Iris pigment epithelial cell (primary cell): ENCODE measurements at regions not wholly inside any gene's neighbourhood (a gene's known extent, or its start where the extent isn't known, plus 50 kb on each side); places are given as distances from the start of the nearest gene placed in this dataset.
"Not testable (repeated sequence)": the region's sequence is repeated elsewhere in the genome, so short reads cannot be mapped to it uniquely, and the experiment has no call there.

ENCODE experiments used
- DNase-seq: peaks from one replicate; pipeline ENCODE4 v3.0.0-alpha.2; 2011; ENCODE audit warnings: low read depth

DNA sequence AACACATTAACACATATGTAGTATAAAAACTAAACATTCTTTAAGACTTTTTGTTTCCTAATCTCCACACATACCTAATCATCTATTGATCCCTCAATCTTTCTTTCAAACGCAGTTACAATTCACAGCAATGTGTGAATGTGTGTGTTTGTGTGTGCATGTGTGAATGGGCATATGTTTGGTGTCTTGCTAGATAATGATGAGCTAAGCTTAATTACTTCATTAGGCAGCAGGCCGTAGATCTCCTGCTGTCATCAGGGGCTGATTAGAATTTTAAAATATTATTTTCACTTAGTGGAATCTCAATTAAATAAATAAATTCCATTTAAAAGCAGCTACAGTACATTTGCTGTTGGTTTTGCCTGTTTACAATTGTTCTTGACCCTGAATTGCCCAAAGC, 187.8 kb upstream of the LHX8 start:
- no peak for DNase-seq

DNA sequence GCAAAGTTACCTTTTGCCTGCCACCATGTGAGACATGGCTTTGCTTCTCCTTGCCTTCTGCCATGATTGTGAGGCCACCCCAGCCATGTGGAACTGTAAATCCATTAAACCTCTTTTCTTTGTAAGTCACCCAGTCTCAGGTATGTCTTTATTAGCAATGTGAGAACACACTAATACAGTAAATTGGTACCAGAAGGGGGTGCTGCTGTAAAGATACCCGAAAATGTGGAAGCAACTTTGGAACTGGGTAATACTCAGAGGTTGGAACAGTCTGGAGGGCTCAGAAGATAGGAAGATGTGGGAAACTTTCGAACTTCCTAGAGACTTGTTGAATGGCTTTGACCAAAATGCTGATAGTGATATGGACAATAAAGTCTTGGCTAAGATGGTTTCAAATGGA, 184.8 kb upstream of the LHX8 start:
- DNase-seq = not testable (repeated sequence)

DNA sequence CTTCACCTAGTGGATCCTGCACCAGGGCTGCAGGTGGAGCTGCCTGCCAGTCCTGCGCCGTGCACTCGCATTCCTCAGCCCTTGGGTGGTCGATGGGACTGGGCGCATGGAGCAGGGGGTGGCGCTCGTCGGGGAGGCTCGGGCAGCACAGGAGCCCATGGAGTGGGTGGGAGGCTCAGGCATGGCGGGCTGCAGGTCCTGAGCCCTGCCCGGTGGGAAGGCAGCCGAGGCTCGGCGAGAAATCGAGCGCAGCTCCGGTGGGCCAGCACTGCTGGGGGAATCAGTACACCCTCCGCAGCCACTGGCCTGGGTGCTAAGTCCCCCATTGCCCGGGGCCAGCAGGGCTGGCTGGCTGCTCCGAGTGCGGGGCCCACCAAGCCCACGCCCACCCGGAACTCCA, 182.2 kb upstream of the LHX8 start:
- not testable (repeated sequence) for DNase-seq

DNA sequence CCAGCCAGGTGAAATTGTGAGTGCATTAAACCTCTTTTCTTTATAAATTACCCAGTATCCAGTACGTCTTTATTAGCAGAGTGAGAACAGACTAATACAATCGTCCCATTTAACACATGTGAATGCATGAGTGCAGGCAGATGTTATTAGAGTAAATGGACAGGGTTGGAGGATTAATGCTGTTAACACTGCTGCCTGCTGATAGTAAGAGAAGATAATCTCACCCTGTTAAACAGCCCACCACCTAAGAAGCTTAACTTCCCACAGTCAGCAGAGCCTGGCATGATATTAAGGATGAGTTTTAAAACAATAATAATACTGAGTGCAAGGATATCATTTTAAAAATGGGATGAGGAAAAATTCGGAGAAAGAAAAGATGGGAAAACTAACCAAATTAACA, 181.4 kb upstream of the LHX8 start:
- no peak for DNase-seq

DNA sequence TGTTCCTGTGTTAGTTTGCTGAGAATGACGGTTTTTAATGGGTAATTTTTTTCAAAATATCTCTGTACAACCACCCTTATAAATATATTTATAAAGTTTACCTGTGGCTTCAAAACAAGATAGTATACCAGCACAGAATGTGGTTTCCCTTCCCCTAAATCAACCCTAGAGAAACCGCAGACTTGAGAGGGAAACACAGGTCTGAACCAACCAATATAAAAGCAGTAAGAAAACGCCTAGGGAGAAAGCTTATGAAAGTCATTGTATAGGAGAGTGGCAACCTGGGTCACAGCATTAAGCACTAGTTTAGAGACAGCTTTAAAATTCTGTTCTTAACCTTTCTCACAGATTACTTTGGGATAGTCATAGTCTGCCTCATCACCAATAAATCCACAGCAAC, 180.6 kb upstream of the LHX8 start:
- no peak for DNase-seq

DNA sequence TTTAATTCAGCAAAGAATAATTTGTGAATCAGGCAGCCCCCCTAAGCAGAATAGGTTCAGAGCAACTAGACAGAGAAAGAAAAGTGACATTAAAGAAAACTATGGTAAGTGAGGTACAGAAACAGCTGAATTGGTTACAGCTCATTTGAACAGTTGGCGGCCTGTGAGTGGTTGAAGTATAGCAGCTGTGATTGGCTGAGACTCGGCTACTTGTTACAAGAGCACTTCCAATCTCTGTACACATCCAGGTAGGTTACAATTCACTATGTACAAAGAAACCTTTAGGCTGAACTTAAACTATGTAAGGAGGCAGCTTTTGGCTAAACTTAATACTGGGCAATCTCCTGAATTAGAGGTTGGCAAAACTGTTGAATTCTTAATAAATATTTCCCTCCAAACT, 171.1 kb upstream of the LHX8 start:
- DNase-seq = no peak

DNA sequence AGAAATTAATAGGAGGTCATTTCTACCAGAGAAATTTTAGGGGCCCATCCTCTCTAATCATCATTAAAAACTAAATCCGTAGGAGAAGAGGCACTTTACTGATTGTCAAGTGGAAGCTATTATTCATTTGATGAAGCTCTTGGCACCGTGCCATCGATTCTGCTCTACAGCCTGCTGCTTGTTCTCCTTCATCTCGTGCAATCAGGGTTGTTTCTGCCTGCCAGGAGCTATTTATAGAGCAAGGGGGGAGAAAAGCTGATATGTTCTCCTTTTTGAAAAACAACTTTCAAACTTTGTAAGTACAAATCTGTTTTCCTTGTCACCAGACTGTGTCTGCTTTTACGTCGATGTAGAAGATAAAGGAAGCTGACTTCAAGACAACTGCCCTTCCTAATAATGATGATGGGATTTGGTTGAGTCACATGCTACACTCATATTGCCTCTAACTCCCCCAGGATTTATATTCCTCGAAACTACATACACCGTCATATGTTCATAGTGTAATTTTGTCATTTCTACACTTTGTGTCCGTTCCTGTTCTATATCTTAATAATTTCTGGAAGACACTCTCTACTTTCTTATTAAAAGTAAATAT, 169.6 kb upstream of the LHX8 start:
- DNase-seq = no peak

DNA sequence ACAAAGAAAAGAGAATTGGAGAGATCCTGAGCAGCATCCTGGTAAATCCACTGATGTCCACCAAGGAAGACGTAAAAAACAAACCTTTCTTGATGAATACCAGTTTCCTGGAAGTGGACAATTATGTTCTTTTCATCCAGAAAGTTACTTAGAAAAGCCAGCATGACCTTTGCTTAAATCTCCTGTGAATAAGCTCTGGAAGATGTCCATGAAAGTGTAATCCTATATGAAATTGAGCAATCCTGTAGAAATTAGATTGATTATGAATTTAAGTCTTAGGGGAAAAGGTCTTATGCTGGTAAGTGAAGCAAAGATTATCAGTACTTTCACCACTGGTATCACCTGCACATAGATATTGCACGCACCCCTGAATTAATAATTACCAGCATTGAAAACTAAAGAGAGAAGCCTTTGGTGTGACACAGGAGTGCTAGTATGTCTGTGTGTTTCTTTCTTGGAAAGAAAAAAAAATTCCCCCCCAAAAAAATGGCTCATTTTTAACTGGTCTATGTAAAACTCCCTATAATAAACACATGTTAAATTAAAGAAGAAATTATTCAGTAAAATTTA, 164.5 kb upstream of the LHX8 start:
- no peak for DNase-seq

DNA sequence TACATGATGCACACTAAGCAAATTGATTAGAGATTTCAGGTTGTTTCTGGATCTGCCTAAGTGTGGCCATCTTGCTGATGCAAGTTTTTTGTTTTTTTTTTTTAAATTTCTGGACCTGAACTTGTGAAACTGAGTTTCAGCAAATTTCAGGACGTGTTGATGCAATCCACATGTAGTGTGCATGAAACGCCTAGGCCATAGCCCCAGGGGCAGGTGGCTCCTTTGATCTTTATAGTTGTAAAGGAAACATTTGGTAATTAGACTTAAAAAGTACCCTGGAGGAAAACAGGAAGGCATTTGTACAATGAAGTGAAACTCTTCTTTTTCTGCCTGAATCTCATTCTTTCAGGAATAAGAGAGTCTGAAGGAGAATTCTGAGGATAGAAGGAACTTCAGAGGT, 162.2 kb upstream of the LHX8 start:
- no peak for DNase-seq

DNA sequence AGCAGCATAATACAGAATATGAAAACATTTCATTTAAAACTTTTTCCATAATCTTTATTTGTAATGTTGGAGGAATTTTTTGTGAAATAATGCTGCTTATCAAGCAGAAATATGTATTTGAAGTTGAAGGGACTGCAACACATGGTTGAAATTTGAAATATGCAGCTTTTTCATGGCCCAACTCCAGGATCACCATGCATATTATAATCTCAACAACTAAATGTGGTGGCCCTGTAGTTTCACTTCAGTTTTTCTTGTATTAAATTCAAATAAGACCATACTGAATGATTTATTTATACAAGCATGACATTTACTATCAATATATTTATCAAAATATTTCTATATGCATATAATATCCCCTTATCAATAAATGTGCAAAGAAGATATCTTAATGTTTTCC, 157.7 kb upstream of the LHX8 start:
- no peak for DNase-seq

DNA sequence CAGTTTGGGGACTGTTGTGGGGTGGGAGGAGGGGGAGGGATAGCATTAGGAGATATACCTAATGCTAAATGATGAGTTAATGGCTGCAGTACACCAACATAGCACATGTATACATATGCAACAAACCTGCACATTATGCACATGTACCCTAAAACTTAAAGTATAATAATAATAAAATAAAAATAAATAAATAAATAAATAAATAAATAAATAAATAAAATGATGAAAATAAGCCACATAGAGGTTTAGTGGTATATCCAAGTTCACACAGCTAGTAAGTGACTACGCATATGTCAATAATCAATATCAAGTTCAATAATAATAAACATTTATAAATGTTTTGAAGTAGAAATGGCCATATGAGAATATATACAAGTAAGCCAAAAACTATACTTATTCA, 141.7 kb upstream of the LHX8 start:
- DNase-seq = not testable (repeated sequence)

DNA sequence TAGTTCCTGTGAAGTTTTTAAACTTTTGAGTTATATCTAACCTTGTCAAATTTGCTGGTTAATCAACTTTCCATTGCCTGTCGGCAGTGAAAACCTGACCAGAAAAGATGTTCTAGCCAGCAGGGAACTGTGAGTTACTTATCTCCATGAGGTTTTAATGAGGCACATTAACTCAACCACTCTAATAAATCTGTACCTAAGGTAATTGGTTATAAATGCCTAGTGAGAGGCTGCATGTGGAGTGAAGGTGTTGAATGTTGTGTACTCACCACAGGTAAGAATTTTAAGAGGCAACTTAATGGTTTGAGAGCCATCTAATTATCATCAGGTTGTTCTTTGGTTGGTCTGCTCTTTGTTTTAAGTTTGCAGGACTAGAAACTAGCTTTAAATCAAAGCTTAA, 138.4 kb upstream of the LHX8 start:
- DNase-seq = no peak

DNA sequence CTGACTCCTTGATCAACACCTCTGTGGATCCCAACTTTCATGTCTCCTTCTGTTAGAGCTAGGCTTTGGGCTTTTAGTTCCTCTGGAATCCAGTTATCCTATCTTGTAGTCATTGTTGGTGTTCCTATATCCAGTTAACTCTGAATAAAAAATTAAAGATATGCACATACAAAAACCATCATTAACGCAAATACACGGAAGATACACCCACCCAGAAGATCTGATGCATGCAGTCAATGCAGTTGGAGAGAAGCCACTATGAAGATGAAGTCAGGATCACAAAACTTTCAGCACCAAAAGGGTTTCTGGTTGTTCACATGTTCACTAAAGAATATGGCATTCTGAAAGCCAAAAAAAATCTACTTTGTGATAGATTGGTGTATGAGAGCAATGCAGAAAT, 123.6 kb upstream of the LHX8 start:
- no peak for DNase-seq

DNA sequence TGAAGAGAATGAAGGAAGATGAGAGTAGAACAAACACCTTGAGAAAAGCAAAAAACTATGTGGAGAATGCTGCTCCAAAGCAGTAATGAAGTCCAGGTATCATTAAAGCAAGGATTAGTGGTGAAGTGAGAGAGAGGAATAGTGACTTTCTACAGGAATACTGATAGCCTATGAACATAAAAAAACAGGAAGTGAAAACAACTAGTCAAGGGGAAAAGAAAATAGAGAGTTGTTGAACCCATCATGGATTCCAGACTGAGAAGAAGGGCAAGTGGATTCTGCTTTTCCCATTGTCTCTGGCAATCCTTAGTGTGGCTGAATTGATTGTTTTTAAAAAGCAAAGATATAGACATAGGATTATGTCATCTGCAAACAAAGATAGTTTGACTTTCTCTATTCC, 119.9 kb upstream of the LHX8 start:
- DNase-seq = no peak

DNA sequence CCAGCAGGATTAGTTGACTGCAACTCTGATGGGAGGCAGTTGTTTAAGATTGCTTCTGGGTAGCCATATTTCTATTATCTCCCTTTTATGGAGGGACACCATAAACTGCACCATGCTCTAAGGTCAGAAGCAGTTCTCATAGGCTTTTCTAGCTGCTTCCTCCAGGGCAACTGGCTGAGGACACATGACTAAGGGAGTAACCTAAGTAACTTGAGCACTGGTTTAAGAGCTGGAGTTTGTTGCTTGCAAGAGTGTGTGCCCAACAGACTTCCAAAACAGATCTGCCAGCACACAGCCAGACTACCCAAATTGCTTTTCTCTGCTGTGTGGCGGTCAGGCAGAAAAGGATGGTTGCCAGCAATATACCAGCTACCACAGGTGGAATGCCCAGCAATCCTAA, 111.2 kb upstream of the LHX8 start:
- DNase-seq = no peak

DNA sequence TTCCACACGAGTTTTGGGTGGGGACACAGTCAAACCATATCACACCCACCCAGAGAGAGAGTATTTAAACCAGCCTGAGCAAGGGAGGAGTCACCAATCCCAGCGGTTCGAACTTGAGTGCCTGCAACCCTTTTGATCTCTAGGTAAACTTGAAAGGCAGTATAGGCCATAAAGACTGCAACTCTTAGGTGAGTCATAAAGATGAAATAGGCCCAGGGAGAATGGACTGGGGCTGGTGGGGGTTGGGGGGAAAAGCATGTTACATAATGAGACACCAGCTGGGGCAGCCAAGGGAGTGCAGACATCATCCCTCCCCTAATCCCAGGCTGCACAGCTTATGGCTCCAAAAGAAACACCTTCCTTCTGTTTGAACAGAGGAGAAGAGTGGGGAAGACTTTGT, 99.8 kb upstream of the LHX8 start:
- no peak for DNase-seq

DNA sequence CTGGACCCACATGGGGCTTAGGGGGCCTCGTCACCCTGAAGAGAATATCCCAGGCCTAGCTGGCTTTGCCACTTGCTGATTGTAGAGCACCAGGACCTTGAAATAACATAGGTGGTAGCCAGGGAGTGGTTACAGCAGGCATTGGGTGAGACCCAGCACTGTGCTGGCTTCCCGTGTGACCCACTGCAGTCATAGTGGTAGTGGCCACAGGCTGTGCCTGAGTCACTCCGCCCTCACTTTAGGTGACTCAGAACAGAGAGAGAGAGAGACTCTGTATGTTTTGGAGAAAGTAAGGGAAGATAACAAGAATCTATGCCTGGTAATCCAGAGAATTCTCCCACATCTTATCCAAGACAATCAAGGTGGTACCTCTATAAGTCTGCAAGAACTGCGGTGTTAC, 98.7 kb upstream of the LHX8 start:
- no peak for DNase-seq

DNA sequence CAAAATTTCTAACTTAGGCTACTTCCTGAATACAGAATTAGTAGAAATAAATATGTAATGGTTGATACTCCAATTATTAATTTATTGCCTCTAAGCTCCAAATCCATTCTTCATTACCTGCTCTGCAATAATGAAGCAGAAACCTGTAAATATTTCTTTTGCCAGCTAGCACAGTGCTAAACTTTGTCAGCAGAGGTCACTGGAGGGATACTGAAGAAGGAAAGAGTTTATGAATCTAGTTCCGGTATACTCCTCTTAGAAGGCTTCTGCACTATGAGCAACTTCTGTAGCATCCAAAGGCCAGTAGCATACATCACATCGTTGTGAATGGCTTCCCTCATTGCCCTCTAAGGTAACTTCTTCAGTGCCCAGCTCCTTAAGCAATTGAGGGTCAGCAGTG, 81.0 kb upstream of the LHX8 start:
- no peak for DNase-seq

DNA sequence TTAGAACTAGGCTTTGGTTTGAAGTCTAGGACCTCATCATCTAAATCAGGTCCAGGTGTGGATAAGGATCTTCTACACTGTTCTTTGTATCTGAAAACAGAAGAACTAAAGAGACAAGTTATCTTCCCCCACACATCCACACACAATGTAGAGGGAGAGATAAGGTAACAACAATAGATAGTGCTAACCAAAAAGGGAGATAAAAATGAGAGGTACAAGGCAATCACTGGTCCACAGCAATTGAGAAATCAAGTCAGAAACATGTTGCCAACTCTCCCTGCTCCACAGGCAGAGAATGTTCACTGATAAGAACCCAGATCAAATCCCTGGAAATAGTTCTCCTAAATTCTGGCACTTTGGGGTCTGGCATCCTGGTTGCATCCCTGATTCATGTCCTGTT, 75.8 kb upstream of the LHX8 start:
- no peak for DNase-seq

DNA sequence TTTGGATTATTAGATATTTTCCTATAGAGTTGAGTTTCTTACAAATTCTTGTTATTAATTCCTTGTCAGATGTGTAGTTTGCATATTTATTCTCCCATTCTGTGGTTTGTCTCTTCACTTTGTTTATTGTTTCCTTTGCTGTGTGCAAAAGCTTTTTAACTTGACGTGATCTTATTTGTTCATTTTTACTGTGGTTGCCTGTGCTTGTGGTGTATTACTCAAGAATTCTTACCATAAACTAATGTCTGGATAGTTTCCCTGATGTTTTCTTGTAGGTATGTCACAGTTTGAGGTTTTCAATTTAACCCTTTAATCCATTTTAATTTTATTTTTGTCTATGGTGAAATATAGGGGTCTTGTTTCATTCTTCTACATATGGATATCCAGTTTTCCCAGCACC, 72.1 kb upstream of the LHX8 start:
- no peak for DNase-seq

DNA sequence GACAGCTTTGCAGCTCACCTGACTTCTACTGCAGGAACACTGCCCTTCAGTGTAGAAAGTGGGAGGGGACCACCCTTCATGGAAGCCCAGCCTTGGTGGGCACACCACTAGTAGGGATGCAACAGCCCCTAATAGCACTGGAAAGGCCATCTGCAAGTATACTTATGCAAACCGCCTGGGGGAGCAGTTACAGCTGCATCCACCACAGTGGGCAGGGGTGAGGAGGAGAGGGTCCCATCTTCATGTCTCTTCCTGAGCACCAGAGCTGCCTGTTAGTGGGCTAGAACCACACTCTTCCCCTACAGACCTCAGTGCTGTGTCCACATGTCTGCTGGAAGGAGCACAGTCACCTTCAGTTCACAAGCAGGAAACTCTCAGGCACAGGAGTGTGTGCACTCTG, 66.2 kb upstream of the LHX8 start:
- no peak for DNase-seq

DNA sequence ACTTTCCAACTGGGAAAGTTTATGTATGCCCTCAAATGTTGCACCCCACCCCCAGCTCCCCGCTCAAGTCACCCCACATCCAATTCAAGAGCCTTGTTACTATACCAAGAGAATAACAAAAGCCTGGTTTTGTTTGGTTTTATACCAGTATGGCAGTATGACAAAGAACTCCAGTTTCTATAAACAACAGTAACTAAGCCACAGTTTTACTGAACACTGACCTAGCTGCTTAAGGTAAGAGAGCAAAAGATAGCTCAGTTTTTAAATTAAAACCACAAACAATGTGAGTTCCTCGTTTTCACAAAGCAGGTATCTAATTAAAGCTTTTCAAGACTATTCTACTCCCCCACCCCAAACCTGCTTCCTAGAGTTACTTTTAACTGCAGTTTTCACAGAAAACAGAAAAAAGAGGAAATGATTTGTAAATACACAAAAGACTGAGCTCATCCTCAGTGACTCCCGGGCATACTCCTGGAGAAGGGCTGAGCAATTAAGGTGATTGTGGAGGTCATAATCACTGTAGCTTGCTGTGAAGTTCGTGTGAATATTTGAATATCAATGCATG, 59.3 kb upstream of the LHX8 start:
- DNase-seq = no peak

DNA sequence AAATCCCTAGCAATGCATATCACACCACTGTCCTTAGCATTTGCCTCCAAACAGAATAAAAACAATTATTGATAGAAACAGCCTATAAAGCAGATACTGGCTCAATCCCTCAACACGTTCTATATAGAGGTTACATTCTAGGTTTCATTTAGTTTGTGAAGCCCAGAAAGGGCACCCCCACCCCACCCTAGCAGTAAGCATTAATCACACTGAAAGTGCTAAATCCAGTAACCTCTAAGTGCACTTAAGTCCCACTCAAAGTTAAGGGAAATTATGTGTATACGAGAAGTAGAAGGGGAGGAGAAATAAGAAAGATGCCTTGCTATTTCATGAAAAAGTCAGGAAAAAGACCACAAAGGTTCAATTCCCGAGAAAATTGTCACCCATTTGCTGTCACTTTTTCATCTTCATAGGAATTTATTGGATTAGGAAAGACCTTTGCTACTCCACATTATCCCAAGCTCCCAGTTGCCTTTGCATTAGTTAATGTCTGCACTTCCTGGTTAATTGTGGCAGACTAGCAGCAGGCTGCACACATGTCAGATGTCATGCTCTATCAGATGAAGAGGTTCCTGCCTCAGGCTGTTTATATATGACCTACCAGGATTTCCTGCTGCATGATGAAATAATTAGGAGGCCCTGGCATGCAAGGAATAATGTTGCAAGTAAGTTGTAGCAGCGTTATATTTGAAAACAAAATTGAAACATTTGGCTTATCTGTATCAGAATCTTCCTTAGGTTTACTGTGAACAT, 54.5 kb upstream of the LHX8 start:
- DNase-seq = no peak

DNA sequence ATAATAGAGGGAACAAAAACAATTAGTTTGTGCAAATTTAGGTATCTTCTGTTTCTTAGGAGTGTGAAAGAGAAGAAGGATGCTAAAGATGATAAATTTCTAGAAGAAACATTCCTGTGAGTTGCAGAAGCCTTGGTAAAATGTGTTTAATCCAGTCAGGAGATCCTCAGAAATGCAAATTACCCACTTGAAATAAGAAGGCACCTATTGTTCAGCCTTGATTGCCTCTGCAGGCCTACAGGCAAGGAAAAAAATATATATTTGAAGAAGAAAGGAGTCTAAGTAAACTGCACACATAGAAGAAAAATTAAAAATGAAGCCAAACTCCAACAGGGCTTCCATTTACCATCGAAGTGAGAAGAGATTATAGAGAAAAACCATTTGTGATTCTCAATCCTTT, 51.0 kb upstream of the LHX8 start:
- DNase-seq = no peak
